ENCODE measurements at regions not wholly inside any gene's neighbourhood (a gene's known extent, or its start where the extent isn't known, plus 50 kb on each side); places are given as distances from the start of the nearest gene placed in this dataset.

GRCh38 chr3:147620906-147621305 lies 211.7 kb downstream of the ZIC1 start:
- TF ChIP-seq CTCF (IDR thresholded peaks at IDR 0.05; ENCODE audit: low read depth, low read length, poor library complexity, severe bottlenecking) (no peak), EZH2phosphoT487 (IDR thresholded peaks at IDR 0.05; ENCODE audit: borderline replicate concordance, low read length) (no peak)
